ENCODE measurements at regions not wholly inside any gene's neighbourhood (a gene's known extent, or its start where the extent isn't known, plus 50 kb on each side); places are given as distances from the start of the nearest gene placed in this dataset.

- no peak for DNase-seq
- H3K9me3 Mint-ChIP-seq, result no peaks in the 10 kb centered on the region
- TF ChIP-seq CTCF (IDR thresholded peaks at IDR 0.05), result no peak
Measured at GRCh38 chr6:93727447-93727846, 308.1 kb upstream of the EPHA7 start.

GRCh38 chr6:93721386-93722048 lies 302.2 kb upstream of the EPHA7 start:
- H3K27me3 Mint-ChIP-seq (ENCODE audit: low read depth, poor library complexity), result no peaks in the 10 kb centered on the region
- TF ChIP-seq CTCF (IDR thresholded peaks at IDR 0.05), result peak; percentile 57
- peak; percentile 11 for DNase-seq
- no peak overlapping the region for H3K27ac Mint-ChIP-seq
- H3K4me3 Mint-ChIP-seq, result no peak overlapping the region
- H3K9me3 Mint-ChIP-seq, result peaks cover 3% of the 10 kb centered on the region
- no peaks in the 10 kb centered on the region for H3K4me1 Mint-ChIP-seq
- H3K36me3 Mint-ChIP-seq (ENCODE audit: low read depth), result no peaks in the 10 kb centered on the region

More at GRCh38 chr6:93727447-93727846, 308.1 kb upstream of the EPHA7 start:
- no peak overlapping the region for H3K4me3 Mint-ChIP-seq
- no peaks in the 10 kb centered on the region for H3K27me3 Mint-ChIP-seq (ENCODE audit: low read depth, poor library complexity)
- no peaks in the 10 kb centered on the region for H3K36me3 Mint-ChIP-seq (ENCODE audit: low read depth)
- no peaks in the 10 kb centered on the region for H3K4me1 Mint-ChIP-seq
- H3K27ac Mint-ChIP-seq, result no peak overlapping the region

GRCh38 chr6:93713974-93714373 lies 294.6 kb upstream of the EPHA7 start:
- H3K27ac Mint-ChIP-seq, result no peak overlapping the region
- peaks cover 3% of the 10 kb centered on the region for H3K27me3 Mint-ChIP-seq (ENCODE audit: low read depth, poor library complexity)
- H3K4me1 Mint-ChIP-seq, result no peaks in the 10 kb centered on the region
- peaks cover 11% of the 10 kb centered on the region for H3K36me3 Mint-ChIP-seq (ENCODE audit: low read depth)
- no peak for TF ChIP-seq CTCF (IDR thresholded peaks at IDR 0.05)
- H3K4me3 Mint-ChIP-seq, result no peak overlapping the region
- peaks cover 51% of the 10 kb centered on the region for H3K9me3 Mint-ChIP-seq
- no peak for DNase-seq

- no peak overlapping the region for H3K4me3 Mint-ChIP-seq
- H3K27me3 Mint-ChIP-seq (ENCODE audit: low read depth, poor library complexity), result no peaks in the 10 kb centered on the region
- no peak for DNase-seq
- H3K27ac Mint-ChIP-seq, result no peak overlapping the region
- no peak for TF ChIP-seq CTCF (IDR thresholded peaks at IDR 0.05)
- H3K4me1 Mint-ChIP-seq, result no peaks in the 10 kb centered on the region
- no peaks in the 10 kb centered on the region for H3K36me3 Mint-ChIP-seq (ENCODE audit: low read depth)
- H3K9me3 Mint-ChIP-seq, result peaks cover 21% of the 10 kb centered on the region
Measured at GRCh38 chr6:93703431-93703830, 284.1 kb upstream of the EPHA7 start.

- H3K27ac Mint-ChIP-seq, result no peak overlapping the region
- H3K36me3 Mint-ChIP-seq (ENCODE audit: low read depth), result no peaks in the 10 kb centered on the region
- no peaks in the 10 kb centered on the region for H3K27me3 Mint-ChIP-seq (ENCODE audit: low read depth, poor library complexity)
- H3K9me3 Mint-ChIP-seq, result peaks cover 2% of the 10 kb centered on the region
- TF ChIP-seq CTCF (IDR thresholded peaks at IDR 0.05), result no peak
- H3K4me1 Mint-ChIP-seq, result peaks cover 4% of the 10 kb centered on the region
- DNase-seq, result no peak
- H3K4me3 Mint-ChIP-seq, result no peak overlapping the region
Measured at GRCh38 chr6:93701526-93701925, 282.2 kb upstream of the EPHA7 start.

GRCh38 chr6:93685494-93685893 lies 266.1 kb upstream of the EPHA7 start:
- H3K27ac Mint-ChIP-seq, result no peak overlapping the region
- DNase-seq, result no peak
- H3K27me3 Mint-ChIP-seq (ENCODE audit: low read depth, poor library complexity), result no peaks in the 10 kb centered on the region
- no peak for TF ChIP-seq CTCF (IDR thresholded peaks at IDR 0.05)
- no peak overlapping the region for H3K4me3 Mint-ChIP-seq
- no peaks in the 10 kb centered on the region for H3K9me3 Mint-ChIP-seq
- H3K36me3 Mint-ChIP-seq (ENCODE audit: low read depth), result no peaks in the 10 kb centered on the region
- no peaks in the 10 kb centered on the region for H3K4me1 Mint-ChIP-seq
